Esophagus squamous epithelium (tissue), 5 donors: ENCODE measurements at regions not wholly inside any gene's neighbourhood (a gene's known extent, or its start where the extent isn't known, plus 50 kb on each side); places are given as distances from the start of the nearest gene placed in this dataset.

Experiments used
- DNase-seq: peaks from one replicate; lab custom pipeline; 2025; lab: John Stamatoyannopoulos, UW
- H3K27ac ChIP-seq, 4 donors: fragments of 200-600 bp; sonication (generic); one replicate each; pipeline ENCODE4 v1.5.1; 2016 to 2019; ENCODE audit warnings: mild to moderate bottlenecking in 1 of 4
- H3K27me3 ChIP-seq, 4 donors: fragments of 200-600 bp; sonication (generic); 1 replicate in 3 of 4; 2 replicates in 1 of 4; pipeline versions ENCODE4 v1.5.1 to v1.6.0; 2017 to 2021; ENCODE audit warnings: antibody characterized with exemption in 1 of 4
- H3K36me3 ChIP-seq, 3 donors: fragments of 200-600 bp; sonication (generic); one replicate each; pipeline ENCODE4 v1.5.1; 2016 to 2019
- H3K4me1 ChIP-seq, 3 donors: fragments of 200-600 bp; sonication (generic); one replicate each; pipeline ENCODE4 v1.5.1; 2017 to 2019
- H3K4me3 ChIP-seq, 4 donors: fragments of 200-600 bp; sonication (generic); 1 replicate in 3 of 4; 2 replicates in 1 of 4; pipeline ENCODE4 v1.5.1; 2016 to 2019; ENCODE audit warnings: mild to moderate bottlenecking in 2 of 4, moderate library complexity in 1 of 4
- H3K9me3 ChIP-seq, 3 donors: fragments of 200-600 bp; sonication (generic); one replicate each; pipeline ENCODE4 v1.5.1; 2016 to 2019
- CTCF ChIP-seq, 6 experiments: fragments of 450-650 bp in 4 of 6; fragments of 200-600 bp in 2 of 6; sonication (generic) in 2 of 6; IDR thresholded peaks; one replicate each; pipeline ENCODE4 v1.5.1; 2016 to 2019; ENCODE audit warnings: antibody characterized with exemption in 6 of 6, mild to moderate bottlenecking in 4 of 6, moderate library complexity in 4 of 6
- POLR2A ChIP-seq, 4 donors: fragments of 450-650 bp; IDR thresholded peaks; one replicate each; pipeline ENCODE4 v1.6.1; 2017; ENCODE audit warnings: antibody characterized with exemption in 4 of 4, mild to moderate bottlenecking in 4 of 4, moderate library complexity in 3 of 4
- WGBS, 2 donors: methylation state at CpG; one replicate each; pipeline ENCODE4 v1.1.5; 2018; 5-methylcytosine and 5-hydroxymethylcytosine counted together
- intact Hi-C: fragments of 100-400 bp; cut with DNase I; formaldehyde crosslinking; loops from one replicate; pipeline ENCODE4 v1.15.0; 2022
- donor health status: DM: yes; HTN: yes; CAD: no.

- Histone ChIP-seq H3K36me3 (no peaks in the 10 kb centered on the region), H3K27ac (no peak overlapping the region), H3K4me1 (no peaks in the 10 kb centered on the region), H3K4me3 (no peak overlapping the region), H3K9me3 (no peaks in the 10 kb centered on the region), H3K27me3 (no peaks in the 10 kb centered on the region)
- DNase-seq: no peak
- WGBS, 2 donors: 84 to 97% methylated on average over 1 of the region's 1 CpG
- no peak for TF ChIP-seq POLR2A (IDR thresholded peaks at IDR 0.05)
- intact Hi-C loops: no loop called here
These were observed 443.9 kb downstream of the PRR16 start for GRCh38 chr5:120907953-120908352.

- no peaks in the 10 kb centered on the region for H3K9me3 ChIP-seq
- DNase-seq: no peak
- no peaks in the 10 kb centered on the region for H3K36me3 ChIP-seq
- intact Hi-C loops: no loop called here
- WGBS, 2 donors: 18 to 23% methylated on average over 1 of the region's 1 CpG
- H3K27me3 ChIP-seq: no peaks in the 10 kb centered on the region
- H3K4me1 ChIP-seq: no peaks in the 10 kb centered on the region
- no peak overlapping the region for H3K4me3 ChIP-seq
- H3K27ac ChIP-seq: no peak overlapping the region
- TF ChIP-seq POLR2A (IDR thresholded peaks at IDR 0.05): no peak
- TF ChIP-seq CTCF (IDR thresholded peaks at IDR 0.05): no peak
These were observed 446.5 kb downstream of the PRR16 start for GRCh38 chr5:120910629-120911028.

- Histone ChIP-seq H3K4me3 (no peak overlapping the region), H3K36me3 (no peaks in the 10 kb centered on the region), H3K27me3 (no peaks in the 10 kb centered on the region), H3K4me1 (no peaks in the 10 kb centered on the region), H3K9me3 (no peaks in the 10 kb centered on the region), H3K27ac (no peak overlapping the region)
- 60 to 88% methylated on average over 1 to 2 of the region's 2 CpGs for WGBS, 2 donors
- intact Hi-C loops: no loop called here
- TF ChIP-seq POLR2A (IDR thresholded peaks at IDR 0.05): no peak
- no peak for TF ChIP-seq CTCF (IDR thresholded peaks at IDR 0.05)
- no peak for DNase-seq
These were observed 449.3 kb downstream of the PRR16 start for GRCh38 chr5:120913396-120913795.

DNA sequence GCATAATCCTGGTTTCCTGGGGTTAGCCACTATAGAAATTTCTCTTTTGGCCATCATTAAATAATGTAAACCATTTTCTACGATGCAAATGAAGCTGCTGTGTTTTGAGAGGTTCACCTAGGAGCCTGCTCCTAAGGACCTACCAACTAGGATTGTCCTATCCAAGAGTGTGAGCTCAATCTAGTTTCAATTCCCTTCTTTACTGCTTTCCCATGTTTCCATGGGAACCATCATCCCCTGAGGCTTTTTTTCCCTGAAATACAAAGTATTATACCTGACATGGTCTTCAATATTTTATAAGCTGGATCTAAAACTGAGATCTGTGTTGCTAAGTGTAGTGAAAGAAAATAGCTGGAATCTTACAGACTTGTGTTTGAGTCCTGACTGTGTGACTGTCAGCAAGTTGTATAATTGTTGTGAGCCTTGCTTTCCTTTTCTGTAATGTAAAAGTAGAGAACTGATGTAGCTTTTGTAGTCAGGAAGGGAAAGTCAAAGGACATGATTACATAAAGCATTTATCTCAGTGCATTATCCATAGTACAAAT lies 453.2 kb downstream of the PRR16 start:
- H3K4me3 ChIP-seq: no peak overlapping the region
- no peaks in the 10 kb centered on the region for H3K36me3 ChIP-seq
- no peak overlapping the region for H3K27ac ChIP-seq
- H3K27me3 ChIP-seq: no peaks in the 10 kb centered on the region
- H3K4me1 ChIP-seq: no peaks in the 10 kb centered on the region
- intact Hi-C loops: no loop called here
- DNase-seq: no peak
- no peak for TF ChIP-seq POLR2A (IDR thresholded peaks at IDR 0.05)
- no peak for TF ChIP-seq CTCF (IDR thresholded peaks at IDR 0.05)
- WGBS, 2 donors: 43% methylated on average over 1 of the region's 1 CpG
- H3K9me3 ChIP-seq: no peaks in the 10 kb centered on the region

DNA sequence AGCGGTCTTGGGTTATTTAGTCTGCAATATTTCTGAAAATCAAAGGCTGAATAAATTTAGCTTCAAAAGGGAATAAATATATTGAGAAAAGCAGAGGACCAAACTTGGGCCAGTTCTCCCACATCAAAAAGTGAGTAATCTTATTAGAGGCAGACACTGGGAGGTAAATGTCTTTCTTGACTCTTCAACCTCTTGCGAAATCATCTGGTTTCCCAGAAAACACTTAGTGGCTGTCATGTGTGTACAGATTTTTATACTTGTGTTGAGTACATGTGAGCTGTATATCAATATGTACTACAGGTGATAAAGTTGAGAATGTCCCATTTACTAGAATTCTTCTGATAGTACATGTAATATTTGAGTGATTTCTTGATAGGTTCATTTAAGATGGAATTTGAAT lies 454.9 kb downstream of the PRR16 start:
- Histone ChIP-seq H3K36me3 (no peaks in the 10 kb centered on the region), H3K27ac (no peak overlapping the region), H3K9me3 (no peaks in the 10 kb centered on the region), H3K4me1 (no peaks in the 10 kb centered on the region), H3K4me3 (no peak overlapping the region), H3K27me3 (no peaks in the 10 kb centered on the region)
- no peak for DNase-seq
- intact Hi-C loops: no loop called here
- 86 to 91% methylated on average over 2 of the region's 2 CpGs for WGBS, 2 donors
- no peak for TF ChIP-seq POLR2A (IDR thresholded peaks at IDR 0.05)
- TF ChIP-seq CTCF (IDR thresholded peaks at IDR 0.05): no peak

GRCh38 chr5:120923026-120923425 lies 458.9 kb downstream of the PRR16 start:
- DNase-seq: no peak
- Histone ChIP-seq H3K36me3 (no peaks in the 10 kb centered on the region), H3K4me1 (no peaks in the 10 kb centered on the region), H3K4me3 (no peak overlapping the region), H3K27ac (no peak overlapping the region), H3K9me3 (no peaks in the 10 kb centered on the region), H3K27me3 (no peaks in the 10 kb centered on the region)
- TF ChIP-seq CTCF (IDR thresholded peaks at IDR 0.05) (no peak), POLR2A (IDR thresholded peaks at IDR 0.05) (no peak)
- intact Hi-C loops: no loop called here
- 91 to 94% methylated on average over 3 of the region's 3 CpGs for WGBS, 2 donors
